ENCODE measurements at regions not wholly inside any gene's neighbourhood (a gene's known extent, or its start where the extent isn't known, plus 50 kb on each side); places are given as distances from the start of the nearest gene placed in this dataset.

DNA sequence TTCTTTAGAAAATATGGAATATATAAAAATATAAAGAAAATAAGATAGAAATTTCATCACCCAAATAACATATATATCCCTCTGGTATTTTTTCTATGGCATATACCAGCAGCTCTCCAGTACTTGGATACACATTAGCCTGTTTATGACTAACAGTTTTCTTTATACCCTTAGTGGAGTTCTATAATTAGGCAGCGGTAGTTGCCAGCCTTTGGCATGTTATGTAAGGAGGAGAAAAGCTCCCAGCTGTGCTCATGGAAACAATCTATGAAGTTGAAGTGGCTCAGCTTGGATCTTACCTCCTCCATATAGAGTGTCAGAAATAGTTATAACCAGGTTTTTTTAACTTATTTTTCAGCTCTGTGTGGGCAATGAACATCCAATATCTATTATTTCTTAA lies 1636.8 kb downstream of the AMY1C start:
- Histone ChIP-seq H3K27me3 (ENCODE audit: insufficient read depth, poor library complexity, severe bottlenecking) (no peaks in the 10 kb centered on the region), H3K4me3 (replicated peaks; ENCODE audit: insufficient read depth, low read length) (no peak overlapping the region), H3K27ac (replicated peaks) (no peak overlapping the region)
- no peak for DNase-seq (ENCODE audit: low read depth in 1 of 2, low spot score in 1 of 2)
- TF ChIP-seq, protein P1, sequence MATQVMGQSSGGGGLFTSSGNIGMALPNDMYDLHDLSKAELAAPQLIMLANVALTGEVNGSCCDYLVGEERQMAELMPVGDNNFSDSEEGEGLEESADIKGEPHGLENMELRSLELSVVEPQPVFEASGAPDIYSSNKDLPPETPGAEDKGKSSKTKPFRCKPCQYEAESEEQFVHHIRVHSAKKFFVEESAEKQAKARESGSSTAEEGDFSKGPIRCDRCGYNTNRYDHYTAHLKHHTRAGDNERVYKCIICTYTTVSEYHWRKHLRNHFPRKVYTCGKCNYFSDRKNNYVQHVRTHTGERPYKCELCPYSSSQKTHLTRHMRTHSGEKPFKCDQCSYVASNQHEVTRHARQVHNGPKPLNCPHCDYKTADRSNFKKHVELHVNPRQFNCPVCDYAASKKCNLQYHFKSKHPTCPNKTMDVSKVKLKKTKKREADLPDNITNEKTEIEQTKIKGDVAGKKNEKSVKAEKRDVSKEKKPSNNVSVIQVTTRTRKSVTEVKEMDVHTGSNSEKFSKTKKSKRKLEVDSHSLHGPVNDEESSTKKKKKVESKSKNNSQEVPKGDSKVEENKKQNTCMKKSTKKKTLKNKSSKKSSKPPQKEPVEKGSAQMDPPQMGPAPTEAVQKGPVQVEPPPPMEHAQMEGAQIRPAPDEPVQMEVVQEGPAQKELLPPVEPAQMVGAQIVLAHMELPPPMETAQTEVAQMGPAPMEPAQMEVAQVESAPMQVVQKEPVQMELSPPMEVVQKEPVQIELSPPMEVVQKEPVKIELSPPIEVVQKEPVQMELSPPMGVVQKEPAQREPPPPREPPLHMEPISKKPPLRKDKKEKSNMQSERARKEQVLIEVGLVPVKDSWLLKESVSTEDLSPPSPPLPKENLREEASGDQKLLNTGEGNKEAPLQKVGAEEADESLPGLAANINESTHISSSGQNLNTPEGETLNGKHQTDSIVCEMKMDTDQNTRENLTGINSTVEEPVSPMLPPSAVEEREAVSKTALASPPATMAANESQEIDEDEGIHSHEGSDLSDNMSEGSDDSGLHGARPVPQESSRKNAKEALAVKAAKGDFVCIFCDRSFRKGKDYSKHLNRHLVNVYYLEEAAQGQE (IDR thresholded peaks at IDR 0.05; ENCODE audit: insufficient replicate concordance, low read depth): no peak
- TF ChIP-seq GABPA (IDR thresholded peaks at IDR 0.05; ENCODE audit: low read depth): no peak

DNA sequence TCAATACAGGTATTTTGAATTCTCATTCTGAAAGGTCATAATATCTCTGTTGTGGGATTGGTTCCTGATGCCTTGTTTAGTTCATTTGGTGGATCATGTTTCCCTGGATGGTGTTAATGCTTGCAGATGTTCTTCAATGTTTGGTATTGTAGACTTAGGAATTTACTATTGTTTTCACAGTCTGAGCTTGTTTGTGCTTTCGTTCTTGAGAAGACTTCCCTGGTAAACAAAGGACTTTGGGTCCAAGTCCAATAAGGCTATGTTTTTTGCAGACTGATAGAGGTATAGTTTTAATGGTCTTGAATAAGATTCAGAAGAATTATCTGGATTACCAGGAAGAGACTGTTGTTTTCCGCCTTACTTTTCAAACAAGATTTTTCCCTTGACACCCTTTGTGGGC lies 1646.3 kb downstream of the AMY1C start:
- Histone ChIP-seq H3K27me3 (ENCODE audit: insufficient read depth, poor library complexity, severe bottlenecking) (no peaks in the 10 kb centered on the region), H3K4me3 (replicated peaks; ENCODE audit: insufficient read depth, low read length) (no peak overlapping the region), H3K27ac (replicated peaks) (no peak overlapping the region)
- no peak for DNase-seq (ENCODE audit: low read depth in 1 of 2, low spot score in 1 of 2)
- TF ChIP-seq, protein P1 (IDR thresholded peaks at IDR 0.05; ENCODE audit: insufficient replicate concordance, low read depth): no peak
- TF ChIP-seq SPI1 (IDR thresholded peaks at IDR 0.05; ENCODE audit: borderline replicate concordance, low read depth): no peak
- TF ChIP-seq, protein P2, sequence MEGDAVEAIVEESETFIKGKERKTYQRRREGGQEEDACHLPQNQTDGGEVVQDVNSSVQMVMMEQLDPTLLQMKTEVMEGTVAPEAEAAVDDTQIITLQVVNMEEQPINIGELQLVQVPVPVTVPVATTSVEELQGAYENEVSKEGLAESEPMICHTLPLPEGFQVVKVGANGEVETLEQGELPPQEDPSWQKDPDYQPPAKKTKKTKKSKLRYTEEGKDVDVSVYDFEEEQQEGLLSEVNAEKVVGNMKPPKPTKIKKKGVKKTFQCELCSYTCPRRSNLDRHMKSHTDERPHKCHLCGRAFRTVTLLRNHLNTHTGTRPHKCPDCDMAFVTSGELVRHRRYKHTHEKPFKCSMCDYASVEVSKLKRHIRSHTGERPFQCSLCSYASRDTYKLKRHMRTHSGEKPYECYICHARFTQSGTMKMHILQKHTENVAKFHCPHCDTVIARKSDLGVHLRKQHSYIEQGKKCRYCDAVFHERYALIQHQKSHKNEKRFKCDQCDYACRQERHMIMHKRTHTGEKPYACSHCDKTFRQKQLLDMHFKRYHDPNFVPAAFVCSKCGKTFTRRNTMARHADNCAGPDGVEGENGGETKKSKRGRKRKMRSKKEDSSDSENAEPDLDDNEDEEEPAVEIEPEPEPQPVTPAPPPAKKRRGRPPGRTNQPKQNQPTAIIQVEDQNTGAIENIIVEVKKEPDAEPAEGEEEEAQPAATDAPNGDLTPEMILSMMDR (IDR thresholded peaks at IDR 0.05; ENCODE audit: insufficient read depth, low read length): no peak
- TF ChIP-seq POLR2AphosphoS5 (IDR thresholded peaks at IDR 0.05; ENCODE audit: low read depth): no peak
- no peak for TF ChIP-seq GABPA (IDR thresholded peaks at IDR 0.05; ENCODE audit: low read depth)

GRCh38 chr1:105398909-105399308 lies 1649.2 kb downstream of the AMY1C start:
- no peak for DNase-seq (ENCODE audit: low read depth in 1 of 2, low spot score in 1 of 2)
- Histone ChIP-seq H3K4me3 (replicated peaks; ENCODE audit: insufficient read depth, low read length) (no peak overlapping the region), H3K27ac (replicated peaks) (no peak overlapping the region), H3K27me3 (ENCODE audit: insufficient read depth, poor library complexity, severe bottlenecking) (no peaks in the 10 kb centered on the region)
- TF ChIP-seq POLR2AphosphoS5 (IDR thresholded peaks at IDR 0.05; ENCODE audit: low read depth): no peak
- no peak for TF ChIP-seq GABPA (IDR thresholded peaks at IDR 0.05; ENCODE audit: low read depth)
- TF ChIP-seq SPI1 (IDR thresholded peaks at IDR 0.05; ENCODE audit: borderline replicate concordance, low read depth): no peak
- TF ChIP-seq, protein P2 (IDR thresholded peaks at IDR 0.05; ENCODE audit: insufficient read depth, low read length): no peak

DNA sequence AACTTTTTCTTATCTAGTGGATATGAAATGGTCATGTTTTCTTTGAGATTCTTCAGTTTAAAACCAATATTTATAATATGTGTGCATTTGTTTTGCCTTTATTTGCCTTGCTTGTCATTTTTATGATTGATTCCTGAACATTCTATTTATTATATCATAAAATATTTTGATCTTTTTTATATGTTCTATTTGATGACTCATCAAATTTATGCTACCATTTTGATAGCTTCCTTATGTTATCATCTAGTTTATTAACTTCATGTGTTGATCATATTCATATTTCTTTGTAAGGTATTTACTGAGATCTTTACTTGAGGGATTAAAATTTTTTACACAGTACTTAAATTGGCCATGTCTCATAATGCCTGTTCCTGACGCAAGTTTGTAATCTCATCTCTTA lies 1650.0 kb downstream of the AMY1C start:
- no peak for TF ChIP-seq SPI1 (IDR thresholded peaks at IDR 0.05; ENCODE audit: borderline replicate concordance, low read depth)
- TF ChIP-seq POLR2AphosphoS5 (IDR thresholded peaks at IDR 0.05; ENCODE audit: low read depth): no peak
- TF ChIP-seq, protein P1 (IDR thresholded peaks at IDR 0.05; ENCODE audit: insufficient replicate concordance, low read depth): no peak
- TF ChIP-seq GABPA (IDR thresholded peaks at IDR 0.05; ENCODE audit: low read depth): no peak
- no peak overlapping the region for H3K4me3 ChIP-seq (replicated peaks; ENCODE audit: insufficient read depth, low read length)
- no peak for DNase-seq (ENCODE audit: low read depth in 1 of 2, low spot score in 1 of 2)
- H3K27me3 ChIP-seq (ENCODE audit: insufficient read depth, poor library complexity, severe bottlenecking): no peaks in the 10 kb centered on the region
- no peak overlapping the region for H3K27ac ChIP-seq (replicated peaks)
